Uterus (tissue), 2 donors: ENCODE measurements at regions not wholly inside any gene's neighbourhood (a gene's known extent, or its start where the extent isn't known, plus 50 kb on each side); places are given as distances from the start of the nearest gene placed in this dataset.

Experiments
- POLR2A ChIP-seq, 2 donors: fragments of 450-650 bp; IDR thresholded peaks; one replicate each; pipeline ENCODE4 v1.6.1; 2016; ENCODE audit warnings: antibody characterized with exemption in 2 of 2, mild to moderate bottlenecking in 1 of 2, moderate library complexity in 1 of 2
- TF ChIP-seq, protein P1 (sequence below), 4 experiments: fragments of 200-600 bp in 2 of 4; fragments of 450-650 bp in 2 of 4; sonication (generic) in 2 of 4; IDR thresholded peaks; one replicate each; pipeline ENCODE4 v1.5.1; 2016 to 2019; ENCODE audit warnings: antibody characterized with exemption in 4 of 4, mild to moderate bottlenecking in 2 of 4, moderate library complexity in 1 of 4

DNA sequence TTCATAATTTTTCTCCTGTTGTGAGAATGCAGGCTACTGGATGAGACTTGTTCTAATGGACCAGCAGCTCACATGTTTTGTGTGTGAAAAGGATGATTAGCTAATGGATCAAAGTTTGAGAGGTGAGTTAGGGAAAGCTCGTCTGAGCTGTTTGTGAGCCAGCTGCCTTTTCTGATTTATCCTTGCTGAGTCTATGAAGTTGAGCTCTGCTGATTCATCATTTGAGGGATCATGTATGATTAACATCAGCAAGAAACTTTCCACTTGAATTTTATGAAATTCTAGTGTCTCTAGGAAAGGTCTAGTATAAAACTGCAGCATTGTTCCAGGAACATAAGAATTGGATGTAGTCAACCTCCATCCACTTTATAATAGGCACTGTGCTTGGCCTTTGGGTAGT is 698.7 kb downstream of the NTRK3 start:
- TF ChIP-seq, protein P1, sequence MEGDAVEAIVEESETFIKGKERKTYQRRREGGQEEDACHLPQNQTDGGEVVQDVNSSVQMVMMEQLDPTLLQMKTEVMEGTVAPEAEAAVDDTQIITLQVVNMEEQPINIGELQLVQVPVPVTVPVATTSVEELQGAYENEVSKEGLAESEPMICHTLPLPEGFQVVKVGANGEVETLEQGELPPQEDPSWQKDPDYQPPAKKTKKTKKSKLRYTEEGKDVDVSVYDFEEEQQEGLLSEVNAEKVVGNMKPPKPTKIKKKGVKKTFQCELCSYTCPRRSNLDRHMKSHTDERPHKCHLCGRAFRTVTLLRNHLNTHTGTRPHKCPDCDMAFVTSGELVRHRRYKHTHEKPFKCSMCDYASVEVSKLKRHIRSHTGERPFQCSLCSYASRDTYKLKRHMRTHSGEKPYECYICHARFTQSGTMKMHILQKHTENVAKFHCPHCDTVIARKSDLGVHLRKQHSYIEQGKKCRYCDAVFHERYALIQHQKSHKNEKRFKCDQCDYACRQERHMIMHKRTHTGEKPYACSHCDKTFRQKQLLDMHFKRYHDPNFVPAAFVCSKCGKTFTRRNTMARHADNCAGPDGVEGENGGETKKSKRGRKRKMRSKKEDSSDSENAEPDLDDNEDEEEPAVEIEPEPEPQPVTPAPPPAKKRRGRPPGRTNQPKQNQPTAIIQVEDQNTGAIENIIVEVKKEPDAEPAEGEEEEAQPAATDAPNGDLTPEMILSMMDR (IDR thresholded peaks at IDR 0.05), result no peak
- TF ChIP-seq POLR2A (IDR thresholded peaks at IDR 0.05), result no peak
